Right ventricle myocardium superior (tissue), 1 donor: ENCODE measurements at regions not wholly inside any gene's neighbourhood (a gene's known extent, or its start where the extent isn't known, plus 50 kb on each side); places are given as distances from the start of the nearest gene placed in this dataset.
"Not testable (repeated sequence)": the region's sequence is repeated elsewhere in the genome, so short reads cannot be mapped to it uniquely, and the experiment has no call there.

Experiments used
- ATAC-seq: fragments of 200-7000 bp; cut with Tn5 transposase; one replicate; pipeline ENCODE4 v1.9.1; 2020; ENCODE audit warnings: mild to moderate bottlenecking; ENCODE audit not compliant: poor library complexity
- DNase-seq: peaks from one replicate; pipeline ENCODE4 v3.0.0-alpha.2; 2020
- intact Hi-C: fragments of 100-400 bp; cut with DNase I; formaldehyde crosslinking; loops from one replicate; pipeline ENCODE4 v1.11.2; 2022
- donor health status: DM: no; HTN: yes; CAD: no; lungs with severe emphysema.

GRCh38 chr9:115692868-115693267, 460.7 kb upstream of the PAPPA start:
- ATAC-seq, DNase-seq, intact Hi-C loops: not testable (repeated sequence)

GRCh38 chr9:115694014-115694413, 459.6 kb upstream of the PAPPA start:
- ATAC-seq (peak; percentile 73), DNase-seq (no peak)
- intact Hi-C loops: no loop called here

- DNase-seq: no peak
- intact Hi-C loops: no loop called here
- ATAC-seq: no peak
Measured at GRCh38 chr9:115694991-115695390, 458.6 kb upstream of the PAPPA start.

- intact Hi-C loops: no loop called here
- ATAC-seq: no peak
- no peak for DNase-seq
Measured at GRCh38 chr9:115712981-115713380, 440.6 kb upstream of the PAPPA start.

- intact Hi-C loops: no loop called here
- no peak for DNase-seq
- ATAC-seq: no peak
Measured at GRCh38 chr9:115715666-115716065, 437.9 kb upstream of the PAPPA start.

GRCh38 chr9:115717298-115717697, 436.3 kb upstream of the PAPPA start:
- intact Hi-C loops: no loop called here
- no peak for DNase-seq

GRCh38 chr9:115717711-115718173, 435.8 kb upstream of the PAPPA start:
- DNase-seq: no peak
- intact Hi-C loops: no loop called here
- no peak for ATAC-seq

More at GRCh38 chr9:115717298-115717697, 436.3 kb upstream of the PAPPA start:
- ATAC-seq: no peak

- intact Hi-C loops: no loop called here
- DNase-seq: no peak
- ATAC-seq: no peak
Measured at GRCh38 chr9:115730396-115730795, 423.2 kb upstream of the PAPPA start.

GRCh38 chr9:115730845-115731244, 422.7 kb upstream of the PAPPA start:
- DNase-seq (no peak), ATAC-seq (no peak)
- intact Hi-C loops: no loop called here

GRCh38 chr9:115733318-115734110, 420.1 kb upstream of the PAPPA start:
- DNase-seq: no peak
- ATAC-seq: no peak
- intact Hi-C loops: no loop called here

- intact Hi-C loops: no loop called here
- DNase-seq (no peak), ATAC-seq (no peak)
Measured at GRCh38 chr9:115739096-115739875, 414.3 kb upstream of the PAPPA start.

GRCh38 chr9:115740986-115741385, 412.6 kb upstream of the PAPPA start:
- ATAC-seq: no peak
- intact Hi-C loops: no loop called here
- no peak for DNase-seq

- no peak for DNase-seq
- intact Hi-C loops: no loop called here
- ATAC-seq: no peak
Measured at GRCh38 chr9:115743709-115744605, 409.6 kb upstream of the PAPPA start.

- intact Hi-C loops: no loop called here
- DNase-seq (no peak), ATAC-seq (no peak)
Measured at GRCh38 chr9:115746496-115746895, 407.1 kb upstream of the PAPPA start.

- DNase-seq (no peak), ATAC-seq (no peak)
- intact Hi-C loops: no loop called here
Measured at GRCh38 chr9:115747731-115748130, 405.9 kb upstream of the PAPPA start.

GRCh38 chr9:115756736-115757135, 396.9 kb upstream of the PAPPA start:
- DNase-seq: no peak
- intact Hi-C loops: no loop called here
- ATAC-seq: no peak

GRCh38 chr9:115757461-115757860, 396.1 kb upstream of the PAPPA start:
- DNase-seq: no peak
- no peak for ATAC-seq
- intact Hi-C loops: no loop called here

GRCh38 chr9:115758441-115758840, 395.1 kb upstream of the PAPPA start:
- ATAC-seq (no peak), DNase-seq (no peak)
- intact Hi-C loops: no loop called here

GRCh38 chr9:115759426-115759825, 394.2 kb upstream of the PAPPA start:
- no peak for DNase-seq
- ATAC-seq: no peak
- intact Hi-C loops: no loop called here
